A673 (cell line): ENCODE measurements at regions not wholly inside any gene's neighbourhood (a gene's known extent, or its start where the extent isn't known, plus 50 kb on each side); places are given as distances from the start of the nearest gene placed in this dataset.

ENCODE experiments used
- BruUV-seq: library from RNA; stranded (reverse); fragments of 400-500 nt; replicated peaks from 2 replicates; lab custom pipeline; 2021; lab: Mats Ljungman, UMichigan
- CTCF ChIA-PET: fragments of 300-600 bp; sonication (Branson Sonifier 250); formaldehyde crosslinking; loops from one replicate; lab custom pipeline; 2022; ENCODE audit warnings: antibody characterized with exemption; lab: Charles Lee
- POLR2A ChIA-PET: fragments of 300-600 bp; sonication (Branson Sonifier 250); formaldehyde crosslinking; loops from one replicate; lab custom pipeline; 2022; ENCODE audit warnings: antibody characterized with exemption; ENCODE audit not compliant: low non-redundant PET; lab: Charles Lee
- DNase-seq: peaks from one replicate; pipeline ENCODE4 v3.0.0-alpha.2; 2015; ENCODE audit warnings: low spot score
- H3K27ac ChIP-seq: fragments of 200-600 bp; sonication (generic); 2 replicates; pipeline ENCODE4 v1.5.1; 2016; ENCODE audit warnings: mixed run types, low read depth, mild to moderate bottlenecking, mixed read lengths, antibody characterized with exemption, low read length; ENCODE audit not compliant: poor library complexity, severe bottlenecking
- H3K27me3 ChIP-seq: fragments of 200-600 bp; sonication (generic); replicated peaks from 2 replicates; pipeline ENCODE4 v1.6.1; 2017; ENCODE audit warnings: mixed run types, low read depth, mild to moderate bottlenecking, mixed read lengths, antibody characterized with exemption, low read length; ENCODE audit not compliant: insufficient read depth, poor library complexity
- H3K36me3 ChIP-seq: fragments of 200-600 bp; sonication (generic); 2 replicates; pipeline ENCODE4 v1.6.1; 2016; ENCODE audit warnings: mixed run types, mild to moderate bottlenecking, mixed read lengths, antibody characterized with exemption, low read length; ENCODE audit not compliant: insufficient read depth, poor library complexity, severe bottlenecking
- H3K4me1 ChIP-seq: fragments of 200-600 bp; sonication (generic); 2 replicates; pipeline ENCODE4 v1.6.1; 2017; ENCODE audit warnings: mixed run types, mild to moderate bottlenecking, mixed read lengths, antibody characterized with exemption, low read length; ENCODE audit not compliant: insufficient read depth, poor library complexity, severe bottlenecking
- H3K4me3 ChIP-seq: fragments of 200-600 bp; sonication (generic); 2 replicates; pipeline ENCODE4 v1.5.1; 2016; ENCODE audit warnings: low read depth, mixed run types, mild to moderate bottlenecking, mixed read lengths, low read length; ENCODE audit not compliant: poor library complexity, severe bottlenecking
- H3K9me3 ChIP-seq: fragments of 200-600 bp; sonication (generic); 2 replicates; pipeline ENCODE4 v1.6.1; 2016; ENCODE audit warnings: mixed run types, low read depth, mild to moderate bottlenecking, mixed read lengths, antibody characterized with exemption, low read length; ENCODE audit not compliant: poor library complexity, severe bottlenecking
- EZH2 ChIP-seq: fragments of 200-600 bp; sonication (generic); IDR thresholded peaks from 2 replicates; pipeline ENCODE4 v1.6.1; 2017; ENCODE audit warnings: borderline replicate concordance, low read depth, mild to moderate bottlenecking, mixed read lengths, antibody characterized with exemption, low read length; ENCODE audit not compliant: poor library complexity, severe bottlenecking
- intact Hi-C: fragments of 100-400 bp; cut with micrococcal nuclease; formaldehyde crosslinking; loops from one replicate; pipeline ENCODE4 v1.10.0; 2022; ENCODE audit not compliant: unreplicated experiment
- TF ChIP-seq, protein P1 (sequence below): fragments of 300-800, 200-600 bp; sonication (generic); conservative IDR thresholded peaks from 2 replicates; pipeline ENCODE4 v1.5.1; 2017; ENCODE audit warnings: low read depth, mild to moderate bottlenecking, antibody characterized with exemption, low read length, moderate library complexity, mixed read lengths

DNA sequence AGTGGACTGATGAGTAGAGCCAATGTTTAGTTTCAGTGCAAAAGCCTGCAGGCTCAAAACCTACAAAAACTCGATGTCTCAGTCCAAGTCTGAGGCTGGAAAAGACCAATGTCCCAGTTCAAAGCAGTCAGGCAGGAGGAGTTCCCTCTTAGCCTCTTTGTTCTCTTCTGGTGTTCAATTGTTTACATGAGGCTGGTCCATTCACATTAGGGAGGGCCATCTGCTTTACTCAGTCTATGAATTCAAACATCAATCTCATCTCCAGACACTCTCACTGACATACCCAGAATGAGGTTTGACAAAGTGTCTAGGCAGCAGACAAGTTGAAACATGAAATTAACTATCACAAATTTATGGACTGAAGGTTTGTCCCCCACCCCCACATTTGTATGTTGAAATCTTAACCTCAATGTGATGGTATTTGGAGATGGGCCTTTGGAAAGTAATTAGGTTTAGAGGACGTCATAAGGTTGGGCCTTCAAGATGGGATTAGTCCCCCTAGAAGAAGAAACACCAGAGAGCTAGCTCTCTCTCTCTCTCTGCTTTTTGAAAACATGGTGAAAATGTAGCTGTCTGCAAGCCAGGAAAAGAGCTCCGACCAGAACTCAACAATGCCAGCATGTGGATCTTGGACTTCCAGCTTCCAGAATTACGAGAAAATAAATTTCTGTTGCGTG lies 438.5 kb upstream of the RGMA start:
- no peak for DNase-seq
- H3K4me3 ChIP-seq = no peak overlapping the region
- TF ChIP-seq, protein P1, sequence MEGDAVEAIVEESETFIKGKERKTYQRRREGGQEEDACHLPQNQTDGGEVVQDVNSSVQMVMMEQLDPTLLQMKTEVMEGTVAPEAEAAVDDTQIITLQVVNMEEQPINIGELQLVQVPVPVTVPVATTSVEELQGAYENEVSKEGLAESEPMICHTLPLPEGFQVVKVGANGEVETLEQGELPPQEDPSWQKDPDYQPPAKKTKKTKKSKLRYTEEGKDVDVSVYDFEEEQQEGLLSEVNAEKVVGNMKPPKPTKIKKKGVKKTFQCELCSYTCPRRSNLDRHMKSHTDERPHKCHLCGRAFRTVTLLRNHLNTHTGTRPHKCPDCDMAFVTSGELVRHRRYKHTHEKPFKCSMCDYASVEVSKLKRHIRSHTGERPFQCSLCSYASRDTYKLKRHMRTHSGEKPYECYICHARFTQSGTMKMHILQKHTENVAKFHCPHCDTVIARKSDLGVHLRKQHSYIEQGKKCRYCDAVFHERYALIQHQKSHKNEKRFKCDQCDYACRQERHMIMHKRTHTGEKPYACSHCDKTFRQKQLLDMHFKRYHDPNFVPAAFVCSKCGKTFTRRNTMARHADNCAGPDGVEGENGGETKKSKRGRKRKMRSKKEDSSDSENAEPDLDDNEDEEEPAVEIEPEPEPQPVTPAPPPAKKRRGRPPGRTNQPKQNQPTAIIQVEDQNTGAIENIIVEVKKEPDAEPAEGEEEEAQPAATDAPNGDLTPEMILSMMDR = no peak
- TF ChIP-seq EZH2 = no peak
- no peaks in the 10 kb centered on the region for H3K9me3 ChIP-seq
- intact Hi-C loops = no loop called here
- no peaks in the 10 kb centered on the region for H3K27me3 ChIP-seq
- no peak overlapping the region for H3K27ac ChIP-seq
- BruUV-seq = no TSS peak
- ChIA-PET POLR2A (no interaction called here), CTCF (no interaction called here)
- no peaks in the 10 kb centered on the region for H3K36me3 ChIP-seq
- no peaks in the 10 kb centered on the region for H3K4me1 ChIP-seq

DNA sequence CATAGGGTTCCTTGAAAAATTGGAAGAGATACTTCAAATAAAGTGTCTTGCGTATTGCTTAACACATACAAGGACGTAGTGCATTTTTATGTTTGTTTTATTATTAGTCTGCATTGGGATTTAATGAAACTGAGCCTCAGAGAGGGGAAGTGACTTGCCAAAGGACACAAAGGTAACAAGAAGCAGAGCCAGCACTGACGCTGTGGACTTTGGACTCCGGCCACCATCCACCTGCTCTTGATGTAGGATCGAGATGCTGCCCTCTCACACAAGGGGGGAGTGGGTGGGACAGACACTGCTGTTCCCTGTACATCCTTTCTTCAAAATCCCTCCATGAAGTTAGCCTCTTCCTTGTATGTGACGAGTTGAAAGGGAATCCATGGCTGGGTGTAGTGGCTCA lies 435.4 kb upstream of the RGMA start:
- no peak for DNase-seq
- intact Hi-C loops = no loop called here
- Histone ChIP-seq H3K27me3 (peaks cover 6% of the 10 kb centered on the region), H3K9me3 (no peaks in the 10 kb centered on the region), H3K27ac (no peak overlapping the region), H3K4me1 (no peaks in the 10 kb centered on the region), H3K36me3 (no peaks in the 10 kb centered on the region), H3K4me3 (no peak overlapping the region)
- no TSS peak for BruUV-seq
- ChIA-PET CTCF (no interaction called here), POLR2A (interaction anchor here (0.6 kb wide), 1 partner anchor 190 kb away, joined by 4 read pairs; no protein-coding TSS in a partner anchor)
- TF ChIP-seq, protein P1 = no peak
- TF ChIP-seq EZH2 = no peak

DNA sequence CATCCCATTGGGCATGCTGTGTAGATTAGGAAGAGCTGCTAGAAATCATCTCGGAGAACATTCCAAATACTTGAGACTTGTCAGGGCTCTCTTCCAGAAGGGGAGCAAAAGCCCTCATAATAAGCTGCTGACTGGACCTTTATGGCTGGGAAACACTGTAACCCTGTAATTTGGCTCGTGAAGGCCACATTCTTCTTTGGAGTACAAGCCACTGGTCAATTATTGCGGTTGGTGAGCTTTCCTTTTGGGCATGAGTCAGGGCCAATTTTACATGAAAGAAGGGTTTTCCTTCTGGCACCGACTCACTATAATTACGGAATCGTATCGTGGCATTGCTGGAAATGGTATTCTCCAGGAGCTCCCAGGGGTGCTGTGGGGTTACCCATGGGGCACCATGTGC lies 434.5 kb upstream of the RGMA start:
- Histone ChIP-seq H3K4me3 (no peak overlapping the region), H3K9me3 (no peaks in the 10 kb centered on the region), H3K27me3 (peaks cover 9% of the 10 kb centered on the region), H3K27ac (no peak overlapping the region), H3K36me3 (no peaks in the 10 kb centered on the region), H3K4me1 (no peaks in the 10 kb centered on the region)
- CTCF ChIA-PET = no interaction called here
- DNase-seq = no peak
- TF ChIP-seq, protein P1 = no peak
- TF ChIP-seq EZH2 = no peak
- POLR2A ChIA-PET = no interaction called here
- intact Hi-C loops = no loop called here
- BruUV-seq = no TSS peak
